CD14-positive monocyte (primary cell): ENCODE measurements at regions not wholly inside any gene's neighbourhood (a gene's known extent, or its start where the extent isn't known, plus 50 kb on each side); places are given as distances from the start of the nearest gene placed in this dataset. TPM values are rescaled to one million over a fixed set of nuclear protein-coding genes. Genes with fewer than 3 reads are reported as not detected.
A peak's percentile ranks its signal among the peaks of the same experiment; 100 is the strongest.
"Not testable (repeated sequence)": the region's sequence is repeated elsewhere in the genome, so short reads cannot be mapped to it uniquely, and the experiment has no call there.

ENCODE experiments used
- DNase-seq, 3 donors: peaks; one replicate each; pipeline ENCODE4 v3.0.0-alpha.2; 2011 to 2022
- H2AFZ ChIP-seq: 2 replicates; pipeline ENCODE4 v1.6.0; 2012; ENCODE audit warnings: mild to moderate bottlenecking, low read depth, low read length, inconsistent platforms; ENCODE audit not compliant: insufficient read depth, poor library complexity, severe bottlenecking
- H3K27ac ChIP-seq, 2 donors: 1 replicate in 1 of 2; 2 replicates in 1 of 2; pipeline ENCODE4 v1.5.1; 2012 to 2013; ENCODE audit warnings: low read length in 2 of 2, control low read depth in 1 of 2, inconsistent platforms in 1 of 2, low read depth in 1 of 2, mild to moderate bottlenecking in 1 of 2
- H3K27me3 ChIP-seq, 2 donors: one replicate each; pipeline versions ENCODE4 v1.6.0 to v1.6.1; 2011 to 2013; ENCODE audit warnings: low read length in 2 of 2; ENCODE audit not compliant: control insufficient read depth in 2 of 2, insufficient read depth in 2 of 2
- H3K36me3 ChIP-seq, 2 donors: replicated peaks in 1 of 2; 1 replicate in 1 of 2; 2 replicates in 1 of 2; pipeline versions ENCODE4 v1.5.1 to v1.6.1; 2012 to 2013; ENCODE audit warnings: low read length in 2 of 2, control low read depth in 1 of 2, inconsistent platforms in 1 of 2, mild to moderate bottlenecking in 1 of 2; ENCODE audit not compliant: insufficient read depth in 2 of 2, control insufficient read depth in 1 of 2
- H3K4me1 ChIP-seq, 2 donors: 1 replicate in 1 of 2; 2 replicates in 1 of 2; pipeline versions ENCODE4 v1.5.1 to v1.6.1; 2012 to 2013; ENCODE audit warnings: low read length in 2 of 2, control low read depth in 1 of 2, inconsistent platforms in 1 of 2, mild to moderate bottlenecking in 1 of 2, moderate library complexity in 1 of 2; ENCODE audit not compliant: insufficient read depth in 2 of 2, control insufficient read depth in 1 of 2
- H3K4me2 ChIP-seq: replicated peaks from 2 replicates; pipeline ENCODE3; 2012; ENCODE audit warnings: low read length, moderate library complexity, mild to moderate bottlenecking; ENCODE audit not compliant: poor library complexity, severe bottlenecking; ENCODE audit errors: extremely low read depth
- H3K4me3 ChIP-seq, 3 experiments: fragments of 200-600 bp in 1 of 3; sonication (generic) in 1 of 3; replicated peaks in 1 of 3; 1 replicate in 2 of 3; 2 replicates in 1 of 3; pipeline ENCODE4 v1.5.1; 2011 to 2013; ENCODE audit warnings: low read length in 3 of 3, mild to moderate bottlenecking in 3 of 3, control low read depth in 2 of 3, low read depth in 2 of 3, inconsistent platforms in 1 of 3, moderate library complexity in 1 of 3
- H3K79me2 ChIP-seq: 2 replicates; pipeline ENCODE4 v1.6.0; 2012; ENCODE audit warnings: mild to moderate bottlenecking, control low read depth, inconsistent platforms, low read length, moderate library complexity; ENCODE audit not compliant: insufficient read depth
- H3K9ac ChIP-seq: 2 replicates; pipeline ENCODE4 v1.6.0; 2017; ENCODE audit warnings: low read length, mild to moderate bottlenecking; ENCODE audit not compliant: insufficient read depth, poor library complexity, severe bottlenecking
- H3K9me3 ChIP-seq, 2 donors: replicated peaks in 1 of 2; 1 replicate in 1 of 2; 2 replicates in 1 of 2; pipeline versions ENCODE4 v1.5.1 to v1.6.1; 2012 to 2013; ENCODE audit warnings: low read length in 2 of 2, control low read depth in 1 of 2; ENCODE audit not compliant: control insufficient read depth in 1 of 2, insufficient read depth in 1 of 2
- H4K20me1 ChIP-seq: 2 replicates; pipeline ENCODE4 v1.6.0; 2012; ENCODE audit warnings: mild to moderate bottlenecking, low read length, control low read depth, moderate library complexity; ENCODE audit not compliant: insufficient read depth
- H3K27ac Mint-ChIP-seq, 7 donors: one replicate each; pipeline ENCODE4 v1.8.0; 2020; ENCODE audit warnings: mild to moderate bottlenecking in 7 of 7, mixed read lengths in 7 of 7, moderate library complexity in 6 of 7, inconsistent platforms in 2 of 7
- H3K27me3 Mint-ChIP-seq, 3 donors: one replicate each; pipeline ENCODE4 v1.8.0; 2021 to 2022; ENCODE audit warnings: low read depth in 3 of 3, mild to moderate bottlenecking in 3 of 3, mixed read lengths in 3 of 3, moderate library complexity in 3 of 3, inconsistent platforms in 1 of 3
- H3K36me3 Mint-ChIP-seq, 2 donors: one replicate each; pipeline ENCODE4 v1.8.0; 2020; ENCODE audit warnings: mixed read lengths in 2 of 2, inconsistent platforms in 1 of 2, mild to moderate bottlenecking in 1 of 2
- H3K4me1 Mint-ChIP-seq: one replicate; pipeline ENCODE4 v1.8.0; 2020; ENCODE audit warnings: mild to moderate bottlenecking, mixed read lengths
- H3K4me3 Mint-ChIP-seq, 2 donors: one replicate each; pipeline ENCODE4 v1.8.0; 2020; ENCODE audit warnings: mild to moderate bottlenecking in 2 of 2, mixed read lengths in 2 of 2, moderate library complexity in 1 of 2
- H3K9me3 Mint-ChIP-seq, 7 donors: one replicate each; pipeline ENCODE4 v1.8.0; 2020 to 2022; ENCODE audit warnings: mixed read lengths in 7 of 7, mild to moderate bottlenecking in 6 of 7, moderate library complexity in 6 of 7, inconsistent platforms in 2 of 7
- WGBS: methylation state at CpG from one replicate; pipeline ENCODE4 v1.1.5; 2013; ENCODE audit warnings: missing lambda C conversion rate; ENCODE audit not compliant: insufficient coverage; 5-methylcytosine and 5-hydroxymethylcytosine counted together
- intact Hi-C, 2 donors: fragments of 100-400 bp; cut with micrococcal nuclease; formaldehyde crosslinking; loops; one replicate each; pipeline versions ENCODE4 v1.15.0 to v1.15.1; 2023
- small RNA-seq: library from RNA; depleted of rRNA; stranded (forward); fragments of <200 nt; gene quantifications from one replicate; pipeline ENCODE3, GENCODE V24; 2012; ENCODE audit warnings: low read depth; ENCODE audit not compliant: insufficient read length

- H3K27ac ChIP-seq, H3K36me3 ChIP-seq, DNase-seq, intact Hi-C loops, H3K79me2 ChIP-seq, H3K4me3 ChIP-seq, H2AFZ ChIP-seq, H3K27me3 ChIP-seq, H3K4me1 Mint-ChIP-seq, H3K27ac Mint-ChIP-seq, H3K9me3 Mint-ChIP-seq, H4K20me1 ChIP-seq, H3K4me2 ChIP-seq, H3K4me1 ChIP-seq, H3K9me3 ChIP-seq, H3K36me3 Mint-ChIP-seq, H3K9ac ChIP-seq: not testable (repeated sequence)
- 84% methylated on average over 7 of the region's 13 CpGs for WGBS
- Mint-ChIP-seq H3K4me3 (peak overlapping the region in 1 of 2 donors; percentile 39), H3K27me3 (peaks cover 14 to 22% (median 17%) of the 10 kb centered on the region in 3 donors)
Observed at GRCh38 chr11:71782229-71782861, 50.7 kb upstream of the DEFB108B start.

GRCh38 chr11:71783191-71783590 is 49.8 kb upstream of the DEFB108B start:
- peaks cover 14 to 22% (median 17%) of the 10 kb centered on the region in 3 donors for H3K27me3 Mint-ChIP-seq
- H3K4me1 ChIP-seq, result peaks cover 11 to 13% of the 10 kb centered on the region in 2 donors
- H3K4me3 ChIP-seq, H3K36me3 ChIP-seq, H3K27me3 ChIP-seq, H3K36me3 Mint-ChIP-seq, intact Hi-C loops, H3K9me3 ChIP-seq, DNase-seq, H4K20me1 ChIP-seq, H3K4me1 Mint-ChIP-seq, H3K9me3 Mint-ChIP-seq, H3K27ac Mint-ChIP-seq, H3K79me2 ChIP-seq, H3K27ac ChIP-seq, H3K4me2 ChIP-seq, H2AFZ ChIP-seq, H3K9ac ChIP-seq, H3K4me3 Mint-ChIP-seq: not testable (repeated sequence)
- 50% methylated on average over 2 of the region's 4 CpGs for WGBS

Small RNAs in the stretch of these regions (small RNA-seq; reads per million reads assigned to genes)
- not detected for gene SNRPCP14
